ENCODE measurements at regions not wholly inside any gene's neighbourhood (a gene's known extent, or its start where the extent isn't known, plus 50 kb on each side); places are given as distances from the start of the nearest gene placed in this dataset.
A peak's percentile ranks its signal among the peaks of the same experiment; 100 is the strongest.
"Not testable (repeated sequence)": the region's sequence is repeated elsewhere in the genome, so short reads cannot be mapped to it uniquely, and the experiment has no call there.

- DNase-seq: not testable (repeated sequence)
Observed at GRCh38 chr17:77533697-77534096, 392.9 kb downstream of the SEC14L1 start.

DNA sequence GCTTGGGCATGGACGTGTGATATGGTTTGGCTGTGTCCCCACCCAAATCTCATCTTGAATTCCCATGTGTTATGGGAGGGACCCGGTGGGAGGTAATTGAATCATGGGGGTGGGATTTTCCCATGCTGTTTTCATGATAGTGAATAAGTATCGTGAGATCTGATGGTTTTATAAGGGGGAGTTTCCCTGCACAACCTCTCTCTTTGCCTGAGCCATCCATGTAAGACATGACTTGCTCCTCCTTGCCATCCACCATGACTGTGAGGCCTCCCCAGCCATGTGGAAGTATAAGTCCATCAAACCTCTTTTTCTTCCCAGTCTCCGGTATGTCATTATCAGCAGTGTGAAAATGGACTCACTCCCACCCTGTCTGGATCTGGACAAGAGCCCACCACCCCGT is 393.4 kb downstream of the SEC14L1 start:
- DNase-seq: no peak

DNA sequence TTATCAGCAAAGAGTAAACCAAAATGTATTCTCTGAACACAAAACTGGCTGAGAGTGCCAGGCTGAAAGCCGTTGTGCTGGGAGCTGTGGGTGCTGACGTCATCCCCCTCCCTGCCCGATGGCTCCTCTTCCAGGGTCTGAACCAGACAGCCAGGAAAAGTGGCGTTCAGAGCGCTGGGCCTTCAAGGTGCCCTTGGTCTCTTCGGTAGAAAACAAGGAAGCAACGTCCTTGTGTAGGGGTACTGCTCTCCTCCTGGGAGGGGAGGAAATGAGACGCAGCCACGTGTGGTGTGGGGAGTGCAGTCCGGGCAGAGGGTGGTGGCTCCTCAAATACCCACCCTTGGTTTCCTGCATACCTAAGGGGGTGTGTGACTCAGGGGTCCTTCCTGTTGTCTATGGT is 394.7 kb downstream of the SEC14L1 start:
- DNase-seq: no peak

- no peak for DNase-seq
Observed at GRCh38 chr17:77535892-77536291, 395.1 kb downstream of the SEC14L1 start.

DNA sequence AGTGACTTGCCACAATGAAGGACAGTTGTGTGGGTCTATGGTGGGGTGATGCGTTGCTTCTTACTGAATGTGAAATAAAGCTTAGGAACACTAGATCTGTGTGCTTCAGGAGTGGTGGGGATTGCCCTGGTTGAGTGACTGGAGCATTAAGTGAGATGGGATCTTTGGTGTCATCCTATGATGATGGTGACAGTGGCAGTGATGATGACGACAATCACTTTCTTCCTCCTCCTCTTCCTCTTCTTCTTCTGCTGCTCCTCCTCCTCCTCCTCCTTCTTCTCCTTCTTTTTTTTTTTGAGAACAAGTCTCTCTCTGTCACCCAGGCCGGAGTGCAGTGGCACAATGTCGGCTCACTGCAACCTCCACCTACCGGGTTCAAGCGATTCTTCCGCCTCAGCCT is 396.8 kb downstream of the SEC14L1 start:
- no peak for DNase-seq

DNA sequence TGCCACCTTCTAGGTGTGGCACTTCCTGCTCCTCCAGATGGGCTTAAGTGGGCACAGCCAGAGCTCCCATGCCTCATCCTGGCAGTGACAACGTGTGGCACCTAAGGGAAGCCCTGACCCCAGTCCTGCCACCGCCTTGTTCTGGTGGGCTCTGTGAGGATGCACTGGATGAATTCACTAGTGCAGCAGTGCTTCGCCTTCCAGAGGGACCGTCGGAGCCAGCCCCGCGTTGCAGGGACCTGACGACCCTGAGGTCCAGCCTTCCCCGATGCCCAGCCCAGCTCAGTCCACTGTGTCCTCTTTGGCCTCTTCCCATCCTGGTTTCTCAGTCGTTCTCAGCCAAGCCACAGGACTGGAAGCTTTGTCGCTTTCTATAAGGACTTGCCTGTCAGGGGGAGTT is 399.8 kb downstream of the SEC14L1 start:
- no peak for DNase-seq

- no peak for DNase-seq
Observed at GRCh38 chr17:77540975-77541374, 400.2 kb downstream of the SEC14L1 start.

- peak; percentile 73 for DNase-seq
Observed at GRCh38 chr17:77542011-77542410, 401.2 kb downstream of the SEC14L1 start.

DNA sequence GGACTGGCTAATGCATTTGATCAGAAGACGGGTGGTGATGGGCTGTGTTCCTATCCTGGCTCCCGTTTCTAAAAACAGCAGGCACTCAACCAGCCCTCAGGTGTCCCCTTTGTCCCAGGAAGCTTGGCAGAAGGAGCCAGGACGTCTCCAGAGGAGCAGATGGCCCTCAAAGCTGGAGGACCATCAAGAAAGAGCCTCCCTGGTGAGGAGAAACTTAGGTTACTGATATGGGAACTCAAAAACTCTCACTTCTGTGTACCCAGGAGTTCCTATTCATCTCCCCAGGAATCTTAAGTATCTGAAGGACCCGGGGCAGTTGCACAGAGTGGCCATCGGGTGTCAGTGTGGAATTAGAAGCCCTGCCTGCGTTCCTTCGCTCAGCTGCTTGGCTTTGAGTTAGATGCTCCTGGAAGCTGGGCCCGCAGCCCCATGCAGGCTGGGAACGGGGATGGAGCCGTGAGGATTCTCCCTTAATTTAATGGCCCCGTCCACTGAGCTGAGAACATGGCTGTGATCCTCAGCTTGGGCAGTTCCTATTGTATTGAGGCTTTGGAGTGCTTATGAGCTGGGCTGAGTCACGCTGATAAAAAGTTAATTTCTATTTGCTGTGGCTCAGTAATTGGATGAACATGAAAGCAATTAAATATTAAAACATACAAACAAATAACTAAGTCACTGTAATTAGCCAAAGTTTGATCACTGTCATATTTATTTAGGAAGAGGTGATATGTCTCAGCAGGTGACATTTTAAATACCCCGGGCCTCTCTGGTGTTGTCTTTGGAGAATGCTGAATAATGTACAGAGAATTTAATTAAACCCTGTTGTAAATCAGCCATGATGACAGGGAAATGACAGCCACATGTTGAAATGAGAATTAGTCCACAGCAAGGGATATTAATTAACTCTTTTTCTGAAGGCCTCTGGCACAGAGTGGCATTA is 402.1 kb downstream of the SEC14L1 start:
- DNase-seq: peak; percentile 91

DNA sequence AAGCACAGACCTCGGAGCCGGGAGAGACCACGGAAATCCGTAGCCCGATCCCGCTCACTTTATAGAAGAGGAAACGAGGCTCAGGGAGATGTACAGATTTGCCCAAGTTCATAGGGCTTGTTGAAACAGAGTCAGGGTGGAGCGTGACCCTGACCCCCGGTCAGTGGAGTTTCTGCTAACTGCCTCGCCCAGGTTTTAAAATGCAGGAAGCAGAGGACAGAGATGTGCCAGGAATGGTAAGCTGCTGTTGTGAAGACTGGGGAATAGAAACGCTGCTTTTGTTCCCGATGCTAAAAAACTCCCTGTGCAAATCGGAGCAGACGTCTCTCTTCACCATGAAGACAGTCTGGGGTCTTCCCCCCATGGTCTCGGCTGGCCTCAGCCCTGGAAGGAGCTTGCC is 403.0 kb downstream of the SEC14L1 start:
- no peak for DNase-seq

DNA sequence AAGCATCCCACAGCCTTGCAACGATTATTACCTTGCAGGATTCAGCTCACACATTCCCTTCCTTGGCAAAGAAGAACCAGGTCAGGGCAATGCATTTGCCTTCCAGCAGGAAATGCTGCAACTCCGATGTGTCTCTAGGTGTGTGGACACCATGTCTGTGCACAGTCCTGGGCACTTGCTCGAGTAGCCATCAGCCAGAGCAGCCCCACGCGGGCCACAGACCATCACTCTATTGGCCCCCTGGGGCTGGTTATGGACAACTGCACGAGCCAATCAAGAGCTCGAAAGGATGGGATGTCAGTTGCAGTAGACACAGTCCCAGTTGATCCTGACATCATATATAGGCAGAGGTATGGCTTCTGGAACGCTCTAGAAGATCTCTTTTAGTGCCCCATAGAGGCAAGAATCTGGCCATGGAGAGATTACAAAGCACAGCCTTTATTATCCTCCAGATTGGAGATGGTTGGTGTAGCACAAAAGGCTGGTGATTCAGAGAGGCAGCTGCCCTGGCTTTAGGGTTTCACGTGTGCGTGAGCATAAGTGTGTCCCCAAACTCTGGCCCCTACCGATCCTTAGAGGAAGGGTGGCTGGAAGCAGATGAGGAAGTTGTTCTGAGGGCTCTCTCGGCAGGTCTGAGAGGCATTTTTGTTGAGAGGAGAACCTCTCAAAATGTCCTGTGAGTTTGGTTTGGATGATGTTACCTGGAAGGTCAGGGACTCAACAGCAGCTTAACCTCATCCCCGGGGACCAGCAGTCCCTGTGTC is 403.8 kb downstream of the SEC14L1 start:
- peak; percentile 37 for DNase-seq

DNA sequence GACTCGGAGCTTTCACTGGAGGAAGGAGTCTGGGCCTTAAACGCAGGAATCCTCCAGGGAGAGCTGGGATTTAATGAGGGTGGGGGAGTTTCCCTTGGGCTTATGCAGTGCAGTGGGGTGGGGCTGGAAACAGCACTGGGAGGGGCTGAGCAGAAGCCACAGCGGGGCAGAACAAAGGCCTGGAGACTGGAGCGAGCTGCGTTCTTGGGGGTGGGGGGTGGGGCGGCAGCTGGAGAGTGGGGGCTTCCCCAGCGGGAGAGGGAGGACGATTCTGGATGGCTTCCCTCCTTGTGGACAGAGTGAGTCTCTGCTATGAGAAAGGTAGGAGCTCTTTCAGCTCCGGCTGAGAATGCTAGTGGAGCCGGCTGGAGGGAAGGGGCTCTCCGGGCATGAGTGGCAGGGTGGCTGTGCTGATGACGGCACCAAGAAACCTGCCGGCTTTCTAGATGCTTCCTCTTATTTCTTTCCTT is 406.0 kb downstream of the SEC14L1 start:
- DNase-seq: no peak

DNA sequence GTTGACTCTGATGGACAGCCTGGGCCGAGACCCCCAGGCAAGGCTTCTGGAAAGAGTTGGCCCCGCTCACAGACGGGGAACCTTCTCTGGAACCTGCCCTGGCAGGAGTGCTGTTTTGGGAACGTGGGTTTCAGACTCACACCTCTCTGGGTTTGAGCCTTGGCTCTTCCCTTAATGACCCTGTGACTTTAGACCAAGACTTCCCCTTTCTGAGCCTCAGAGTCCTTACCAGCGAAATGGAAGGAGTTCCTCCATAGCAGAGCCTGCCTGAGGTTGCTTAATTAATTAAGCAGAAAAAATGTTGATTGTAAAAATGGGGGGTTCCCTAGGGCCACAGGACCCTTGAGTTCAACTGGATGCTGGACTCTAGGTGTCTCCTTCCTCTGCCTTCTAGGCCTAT is 408.2 kb downstream of the SEC14L1 start:
- peak; percentile 80 for DNase-seq

DNA sequence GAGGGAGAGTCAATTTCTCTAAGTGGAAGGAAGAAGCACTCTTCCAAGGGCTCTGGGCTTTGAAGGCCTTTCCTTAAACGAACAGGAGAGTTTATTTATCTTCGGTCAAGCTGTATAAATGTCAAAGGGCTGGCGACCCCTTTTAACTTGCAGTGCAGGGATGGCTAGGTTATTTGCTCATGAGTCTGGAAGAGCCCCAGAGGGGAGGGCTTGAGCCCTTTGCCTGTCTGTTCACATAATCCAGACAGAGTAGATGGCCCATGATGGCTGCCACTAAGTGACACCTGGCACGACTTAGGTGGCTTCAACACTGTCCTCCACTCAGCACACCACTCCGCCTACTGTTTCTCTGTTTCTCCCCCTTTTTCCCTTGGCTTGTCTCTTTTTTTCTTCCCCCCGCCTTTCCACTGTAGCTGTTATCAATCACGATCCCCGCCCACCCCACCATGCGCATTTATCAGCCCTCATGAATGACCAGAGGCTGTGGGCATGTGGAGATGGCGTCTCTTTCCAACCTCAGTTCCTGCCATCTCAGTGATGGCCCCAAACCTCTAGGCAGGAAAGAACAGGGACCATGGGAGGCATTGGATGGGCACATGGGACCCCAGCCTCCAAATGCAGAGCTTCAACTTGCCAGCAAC is 408.7 kb upstream of the TNRC6C start:
- DNase-seq: peak; percentile 68

DNA sequence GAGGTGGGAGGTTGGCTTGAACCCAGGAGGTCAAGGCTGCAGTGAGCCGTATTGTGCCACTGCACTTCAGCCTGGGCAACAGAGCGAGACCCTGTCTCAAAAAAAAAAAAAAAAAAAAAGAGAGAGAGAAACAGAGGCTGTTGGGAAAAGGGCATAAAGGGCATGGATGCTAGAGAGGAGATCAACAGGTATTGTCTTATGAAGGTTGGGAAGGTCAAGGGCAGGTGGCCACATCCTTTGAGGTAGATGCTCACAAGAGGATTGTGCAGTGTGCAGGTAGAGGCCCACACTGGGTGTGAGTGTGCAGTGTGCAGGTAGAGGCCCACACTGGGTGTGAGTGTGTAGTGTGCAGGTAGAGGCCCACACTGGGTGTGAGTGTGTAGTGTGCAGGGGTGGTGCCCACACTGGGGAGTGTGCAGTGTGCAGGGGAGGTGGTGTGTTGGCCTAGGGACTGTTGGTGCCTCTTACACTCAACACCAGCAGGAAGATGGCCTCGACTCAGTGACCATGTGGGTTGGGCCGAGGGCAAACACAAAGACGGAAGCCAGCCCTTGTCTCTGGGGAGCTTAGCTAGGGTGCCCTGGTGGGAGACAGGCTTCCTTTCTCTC is 404.9 kb upstream of the TNRC6C start:
- no peak for DNase-seq

DNA sequence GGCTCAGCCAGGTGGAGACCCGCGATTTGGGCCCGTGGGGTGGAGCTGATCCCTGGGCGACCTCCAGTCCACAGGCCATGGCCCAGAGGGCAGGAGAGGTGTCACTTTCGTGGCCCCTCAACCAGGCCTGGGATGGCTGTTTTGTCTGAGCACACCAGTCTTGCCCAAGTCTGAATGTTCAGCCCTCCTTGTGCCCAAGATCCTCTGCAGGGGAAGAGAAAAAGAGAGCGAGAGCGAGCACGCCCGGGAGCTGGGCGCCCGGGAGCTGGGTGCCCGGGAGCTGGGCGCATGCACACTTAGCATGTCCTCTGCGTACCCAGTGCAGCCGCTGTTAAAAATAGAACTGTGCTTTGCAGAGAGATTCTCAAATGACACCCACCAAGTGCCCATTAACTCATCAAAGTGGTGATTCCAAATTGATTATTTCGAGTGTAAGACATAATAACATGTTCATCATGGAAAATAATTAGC is 403.3 kb upstream of the TNRC6C start:
- no peak for DNase-seq

DNA sequence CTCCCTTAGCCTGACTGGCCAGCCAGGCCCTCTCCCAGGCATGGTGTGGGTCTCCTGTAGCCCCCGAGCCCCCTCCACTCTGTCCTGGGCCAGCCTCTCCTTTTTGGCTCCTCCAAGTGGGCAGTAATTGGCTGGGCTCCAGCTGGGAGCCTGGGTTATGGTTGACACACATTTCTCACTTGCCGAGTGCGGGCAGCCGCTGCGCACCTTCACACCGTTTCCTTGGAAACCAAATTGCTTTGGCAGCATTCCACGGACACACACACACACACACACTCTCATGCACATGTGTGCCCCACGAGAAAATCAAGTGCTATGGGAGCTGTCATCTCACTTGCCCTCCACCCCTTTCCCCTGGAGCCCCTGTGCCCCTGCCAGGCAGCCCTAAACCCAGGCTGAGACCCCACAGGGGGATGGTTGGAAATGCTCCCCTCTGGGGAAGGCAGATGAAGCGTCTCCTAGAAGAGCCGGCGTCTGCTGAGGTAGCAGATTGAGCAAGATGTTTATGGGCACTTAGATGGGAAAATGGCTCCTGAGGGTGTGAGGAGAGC is 402.7 kb upstream of the TNRC6C start:
- no peak for DNase-seq

DNA sequence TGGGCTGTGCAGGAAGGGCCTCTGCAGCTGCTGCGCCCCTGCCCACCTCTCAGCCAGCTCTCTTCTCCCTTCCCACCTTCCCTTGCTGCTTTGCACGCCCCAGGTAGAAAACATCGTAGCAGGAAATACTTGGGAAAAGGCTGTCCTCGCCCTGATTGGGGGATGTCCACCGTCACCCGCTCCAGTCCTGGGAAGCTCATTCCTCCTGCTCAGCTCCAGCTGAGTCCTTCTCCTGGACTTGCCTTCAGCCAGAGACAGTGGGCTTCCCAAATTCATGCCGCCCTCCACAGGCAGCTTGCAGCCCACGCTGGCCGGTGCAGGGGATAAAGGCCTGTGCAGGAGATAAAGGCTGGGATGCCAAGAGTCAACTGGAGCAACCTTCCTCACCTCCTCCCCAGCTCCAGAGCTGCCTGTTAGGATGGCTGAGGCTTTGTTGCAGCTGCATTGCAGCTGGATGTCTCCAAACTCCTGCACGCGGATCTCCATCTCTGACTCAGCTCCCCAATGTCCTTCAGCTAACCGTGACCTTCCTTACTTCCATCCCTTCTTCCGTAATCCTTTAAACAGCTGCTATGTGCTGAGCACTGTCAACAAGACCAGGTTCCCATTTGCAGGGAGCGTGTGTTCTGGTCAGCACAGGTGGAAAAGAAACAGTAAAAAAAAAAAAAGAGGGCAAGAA is 402.0 kb upstream of the TNRC6C start:
- DNase-seq: no peak

DNA sequence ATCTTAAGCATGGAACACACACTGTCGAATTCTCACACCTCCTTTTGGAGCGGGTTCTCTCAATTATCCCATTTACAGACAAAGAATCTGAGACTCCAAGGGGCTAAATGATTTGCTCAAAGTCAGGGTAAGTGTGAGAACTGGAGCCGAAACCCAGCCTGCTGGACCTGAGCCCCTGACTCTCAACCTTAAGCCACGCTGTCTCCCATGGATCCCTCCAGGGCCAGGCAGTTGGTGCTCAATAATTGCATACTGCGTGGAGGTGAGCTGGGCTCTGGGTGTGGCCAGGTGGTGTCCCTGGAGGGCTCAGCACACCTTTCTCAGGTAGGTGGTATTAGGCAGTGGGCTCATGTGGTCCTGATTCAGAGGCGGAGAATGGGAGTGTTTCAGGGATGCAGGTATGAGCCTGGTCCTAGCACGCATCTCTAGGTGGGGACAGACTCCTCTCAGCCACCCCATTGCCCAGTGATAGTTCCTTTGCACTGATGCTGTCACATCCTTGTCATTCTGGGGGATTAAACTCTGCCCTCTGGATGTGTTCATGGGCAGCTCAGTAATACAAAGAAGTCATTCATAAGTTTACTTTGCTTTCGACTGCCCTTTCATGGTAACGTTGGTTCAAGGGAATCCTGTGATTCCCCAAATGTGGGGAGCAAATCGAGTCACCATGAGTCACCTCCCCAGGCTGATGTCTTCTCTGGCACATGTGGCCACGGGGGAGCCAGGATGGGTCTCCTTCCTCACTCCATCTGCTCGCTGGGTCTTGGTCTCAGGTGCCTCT is 399.5 kb upstream of the TNRC6C start:
- DNase-seq: no peak

- no peak for DNase-seq
Observed at GRCh38 chr17:77560381-77560780, 398.1 kb upstream of the TNRC6C start.

DNA sequence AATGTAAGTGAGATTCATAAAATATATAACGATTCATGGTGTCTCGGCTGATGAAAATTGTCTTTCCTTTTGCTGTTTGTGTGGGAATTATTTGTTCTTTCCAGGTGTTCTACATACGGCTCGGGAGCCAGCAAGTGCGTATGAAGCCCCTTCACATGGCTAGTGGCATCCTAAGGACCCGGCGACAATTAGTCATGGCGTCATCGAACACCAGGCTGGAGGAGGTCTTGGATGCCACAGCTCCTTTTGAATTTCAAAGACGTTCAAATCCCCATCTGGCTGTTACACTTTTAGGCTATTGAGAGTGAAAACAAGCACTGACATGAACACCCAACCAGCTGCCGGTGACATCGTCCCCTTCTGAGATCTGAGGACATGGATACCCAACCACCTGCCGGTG is 397.7 kb upstream of the TNRC6C start:
- no peak for DNase-seq
